Naive thymus-derived CD8-positive, alpha-beta T cell (primary cell): ENCODE measurements at regions not wholly inside any gene's neighbourhood (a gene's known extent, or its start where the extent isn't known, plus 50 kb on each side); places are given as distances from the start of the nearest gene placed in this dataset.

Source experiments
- ATAC-seq, 2 donors: fragments of 150-1000 bp; cut with Tn5 transposase in 1 of 2; sonication (Bioruptor Pico), chemical (Tn5 transposase) in 1 of 2; 1 replicate in 1 of 2; 2 replicates in 1 of 2; pipeline ENCODE4 v1.10.0; 2021; ENCODE audit warnings: mild to moderate bottlenecking in 2 of 2, moderate library complexity in 2 of 2
- POLR2A ChIA-PET: fragments of 350-600 bp; sonication (Branson Sonifier 250); formaldehyde crosslinking; loops from one replicate; lab custom pipeline; 2021; ENCODE audit warnings: antibody characterized with exemption; lab: Charles Lee
- DNase-seq, 10 donors: peaks; one replicate each; pipeline versions ENCODE4 v3.0.0 to v3.0.0-alpha.2; 2020 to 2022
- H3K27ac Mint-ChIP-seq, 10 donors: one replicate each; pipeline ENCODE4 v1.8.0; 2020 to 2022; ENCODE audit warnings: mild to moderate bottlenecking in 10 of 10, mixed read lengths in 10 of 10, moderate library complexity in 4 of 10, inconsistent platforms in 1 of 10
- H3K27me3 Mint-ChIP-seq, 5 donors: one replicate each; pipeline ENCODE4 v1.8.0; 2021 to 2022; ENCODE audit warnings: mixed read lengths in 5 of 5
- H3K36me3 Mint-ChIP-seq, 3 donors: one replicate each; pipeline ENCODE4 v1.8.0; 2020 to 2022; ENCODE audit warnings: mixed read lengths in 3 of 3, mild to moderate bottlenecking in 2 of 3, inconsistent platforms in 1 of 3
- H3K4me1 Mint-ChIP-seq, 4 donors: one replicate each; pipeline ENCODE4 v1.8.0; 2021 to 2022; ENCODE audit warnings: mixed read lengths in 4 of 4
- H3K4me3 Mint-ChIP-seq, 10 donors: one replicate each; pipeline ENCODE4 v1.8.0; 2020 to 2022; ENCODE audit warnings: mild to moderate bottlenecking in 10 of 10, mixed read lengths in 10 of 10, moderate library complexity in 6 of 10, inconsistent platforms in 1 of 10
- H3K9me3 Mint-ChIP-seq, 9 donors: one replicate each; pipeline ENCODE4 v1.8.0; 2020 to 2022; ENCODE audit warnings: mixed read lengths in 9 of 9, mild to moderate bottlenecking in 3 of 9, inconsistent platforms in 1 of 9, moderate library complexity in 1 of 9

DNA sequence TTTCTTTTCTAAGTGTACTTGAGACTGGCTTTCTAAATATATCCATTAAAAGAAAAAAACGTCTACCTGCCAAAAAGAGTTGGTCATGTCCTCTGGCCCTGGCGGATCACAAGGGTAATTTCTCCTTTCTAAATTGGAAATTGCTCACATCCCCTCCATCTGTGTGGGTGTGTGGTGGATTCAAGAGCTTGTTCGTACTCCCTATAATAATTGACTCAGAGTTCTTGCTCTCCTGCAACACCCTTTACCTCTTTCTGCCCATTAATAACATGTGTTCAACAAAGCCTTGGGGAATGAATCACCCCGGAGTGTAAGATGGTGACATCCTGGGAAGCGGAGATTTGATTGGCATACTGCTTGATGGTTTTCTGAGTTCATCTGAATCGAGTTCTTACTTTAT, 263.8 kb downstream of the ALDH8A1 start:
- no peaks in the 10 kb centered on the region for H3K4me1 Mint-ChIP-seq
- POLR2A ChIA-PET, result no interaction called here
- DNase-seq (no peak), ATAC-seq (no peak)
- H3K27ac Mint-ChIP-seq, result no peak overlapping the region
- H3K4me3 Mint-ChIP-seq, result no peak overlapping the region
- H3K27me3 Mint-ChIP-seq, result peaks cover 8 to 26% (median 12%) of the 10 kb centered on the region in 5 donors
- H3K36me3 Mint-ChIP-seq, result no peaks in the 10 kb centered on the region
- H3K9me3 Mint-ChIP-seq, result no peaks in the 10 kb centered on the region

DNA sequence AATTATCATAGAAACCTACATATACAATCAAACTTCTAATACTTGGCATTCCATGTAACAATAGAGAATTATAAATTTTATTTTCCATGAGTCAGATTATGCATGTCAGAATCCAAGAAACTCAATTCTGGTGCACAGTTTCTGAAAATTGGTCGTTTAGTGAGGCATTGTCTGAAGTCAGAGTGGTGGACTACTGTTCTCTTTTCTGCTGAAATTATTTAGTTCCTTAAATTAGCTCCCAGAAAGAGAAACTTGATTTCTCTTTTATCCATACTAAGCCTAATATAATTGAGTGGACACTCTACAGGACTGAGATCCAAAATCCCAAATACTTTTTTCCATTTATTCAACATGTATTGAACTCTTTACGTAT, 265.5 kb downstream of the ALDH8A1 start:
- Mint-ChIP-seq H3K9me3 (no peaks in the 10 kb centered on the region), H3K27me3 (peaks cover under 1 to 11% (median 3%) of the 10 kb centered on the region in 5 donors), H3K4me1 (no peaks in the 10 kb centered on the region), H3K27ac (no peak overlapping the region), H3K36me3 (no peaks in the 10 kb centered on the region), H3K4me3 (no peak overlapping the region)
- ATAC-seq (no peak), DNase-seq (no peak)
- POLR2A ChIA-PET, result no interaction called here

DNA sequence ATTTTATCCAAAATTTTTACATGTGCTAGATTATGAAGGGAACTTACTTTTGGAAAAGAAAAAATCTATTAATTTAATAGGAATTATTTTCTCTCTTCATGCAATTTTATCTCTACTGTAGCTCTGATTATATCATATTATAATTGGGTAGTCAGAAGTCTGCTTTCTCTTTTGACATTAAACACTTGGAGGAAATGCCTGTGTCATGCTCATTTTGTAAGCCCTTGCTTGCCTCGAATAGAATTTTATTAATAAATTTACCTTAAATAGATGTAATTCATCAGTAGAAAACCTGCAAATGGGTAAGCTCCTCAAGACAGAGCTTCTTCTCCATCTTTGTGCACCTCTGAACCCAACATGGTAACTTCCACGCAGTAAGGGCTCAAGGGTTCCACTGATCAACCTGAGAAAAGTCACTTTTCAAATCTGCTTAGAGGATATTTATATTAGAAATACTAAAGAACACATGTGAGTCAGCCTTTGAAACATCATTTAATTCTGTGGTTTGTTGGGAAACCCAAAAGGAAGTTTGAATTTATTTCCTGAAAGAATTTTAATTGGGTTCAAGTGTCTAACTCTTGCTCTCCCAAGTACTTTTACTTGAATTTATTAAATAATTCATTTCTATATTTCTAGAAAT, 266.0 kb downstream of the ALDH8A1 start:
- ATAC-seq, result no peak
- Mint-ChIP-seq H3K27me3 (peaks cover 0 to 8% (median 3%) of the 10 kb centered on the region in 5 donors), H3K9me3 (no peaks in the 10 kb centered on the region), H3K4me1 (no peaks in the 10 kb centered on the region), H3K36me3 (no peaks in the 10 kb centered on the region), H3K4me3 (no peak overlapping the region), H3K27ac (no peak overlapping the region)
- POLR2A ChIA-PET, result interaction anchor here (0.6 kb wide), 1 partner anchor 331 kb away, joined by 3 read pairs; no protein-coding TSS in a partner anchor
- DNase-seq, result no peak

DNA sequence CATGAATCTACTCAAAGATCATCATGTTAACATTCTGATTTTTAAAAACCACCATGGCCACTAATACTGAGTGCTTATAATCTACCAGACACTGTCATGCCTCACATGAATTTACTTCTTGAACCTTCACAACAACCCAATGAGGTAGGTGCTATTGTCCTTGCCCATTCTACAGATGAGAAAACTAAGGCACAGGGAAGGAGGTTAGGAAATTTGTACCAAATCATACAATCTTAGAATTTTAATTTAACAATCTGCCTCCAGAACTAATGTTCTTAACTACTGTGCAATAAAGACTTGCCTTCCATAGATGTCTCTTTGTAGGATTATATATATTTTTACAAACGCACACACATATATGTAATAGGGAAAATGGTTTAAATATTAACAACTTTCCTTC, 269.5 kb downstream of the ALDH8A1 start:
- no peaks in the 10 kb centered on the region for H3K9me3 Mint-ChIP-seq
- ATAC-seq (no peak), DNase-seq (no peak)
- POLR2A ChIA-PET, result no interaction called here
- no peaks in the 10 kb centered on the region for H3K36me3 Mint-ChIP-seq
- no peak overlapping the region for H3K4me3 Mint-ChIP-seq
- H3K27me3 Mint-ChIP-seq, result peaks cover 0 to 2% (median 0%) of the 10 kb centered on the region in 5 donors
- H3K27ac Mint-ChIP-seq, result no peak overlapping the region
- no peaks in the 10 kb centered on the region for H3K4me1 Mint-ChIP-seq

DNA sequence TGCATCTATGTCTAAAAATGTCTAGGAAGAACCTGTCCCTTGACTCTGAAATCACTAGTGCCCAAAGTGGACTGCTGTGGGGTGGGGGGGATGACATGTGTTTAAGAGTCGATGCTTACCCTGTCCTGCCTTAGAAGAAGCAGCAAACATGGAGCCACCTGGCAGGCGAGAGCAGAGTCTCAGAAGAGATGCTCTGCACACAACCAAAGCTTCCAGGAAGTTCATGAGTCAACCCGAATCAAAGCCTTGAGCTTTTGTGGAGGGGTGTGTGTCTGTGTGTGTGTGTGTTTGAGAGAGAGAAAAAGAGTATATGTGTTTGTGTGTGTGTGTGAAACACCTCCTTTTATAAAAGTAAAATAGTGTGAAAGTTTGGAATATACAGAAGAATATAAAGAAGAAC, 269.9 kb downstream of the ALDH8A1 start:
- Mint-ChIP-seq H3K4me3 (no peak overlapping the region), H3K27ac (no peak overlapping the region), H3K27me3 (peaks cover 0 to 2% (median 0%) of the 10 kb centered on the region in 5 donors), H3K4me1 (no peaks in the 10 kb centered on the region), H3K36me3 (no peaks in the 10 kb centered on the region), H3K9me3 (no peaks in the 10 kb centered on the region)
- ATAC-seq (no peak), DNase-seq (no peak)
- POLR2A ChIA-PET, result no interaction called here

DNA sequence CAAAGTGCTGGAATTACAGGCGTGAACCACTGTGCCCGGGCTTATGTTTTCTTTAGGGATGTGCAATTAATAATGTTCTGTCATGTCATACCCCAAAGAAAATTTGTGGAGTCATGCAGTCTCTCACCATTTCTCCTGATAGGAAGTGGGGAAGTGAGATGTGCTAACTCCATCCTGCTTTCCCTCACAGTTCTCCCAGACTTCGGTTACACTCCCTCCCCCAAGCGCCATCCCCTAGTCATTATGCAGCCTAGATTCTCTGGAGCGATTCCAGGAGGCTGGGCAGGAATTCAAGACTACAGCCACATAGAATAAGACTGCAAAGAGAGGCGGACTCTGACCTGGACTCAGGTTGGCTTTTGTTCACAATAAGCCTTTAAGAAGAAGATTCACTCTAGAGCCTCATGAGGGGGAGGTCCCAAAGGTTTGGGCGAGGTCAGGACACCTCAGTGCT, 271.4 kb downstream of the ALDH8A1 start:
- no peaks in the 10 kb centered on the region for H3K36me3 Mint-ChIP-seq
- H3K4me3 Mint-ChIP-seq, result no peak overlapping the region
- H3K27ac Mint-ChIP-seq, result no peak overlapping the region
- H3K9me3 Mint-ChIP-seq, result no peaks in the 10 kb centered on the region
- H3K4me1 Mint-ChIP-seq, result no peaks in the 10 kb centered on the region
- ATAC-seq (no peak), DNase-seq (no peak)
- H3K27me3 Mint-ChIP-seq, result peaks cover 0 to 2% (median 0%) of the 10 kb centered on the region in 5 donors
- POLR2A ChIA-PET, result no interaction called here

DNA sequence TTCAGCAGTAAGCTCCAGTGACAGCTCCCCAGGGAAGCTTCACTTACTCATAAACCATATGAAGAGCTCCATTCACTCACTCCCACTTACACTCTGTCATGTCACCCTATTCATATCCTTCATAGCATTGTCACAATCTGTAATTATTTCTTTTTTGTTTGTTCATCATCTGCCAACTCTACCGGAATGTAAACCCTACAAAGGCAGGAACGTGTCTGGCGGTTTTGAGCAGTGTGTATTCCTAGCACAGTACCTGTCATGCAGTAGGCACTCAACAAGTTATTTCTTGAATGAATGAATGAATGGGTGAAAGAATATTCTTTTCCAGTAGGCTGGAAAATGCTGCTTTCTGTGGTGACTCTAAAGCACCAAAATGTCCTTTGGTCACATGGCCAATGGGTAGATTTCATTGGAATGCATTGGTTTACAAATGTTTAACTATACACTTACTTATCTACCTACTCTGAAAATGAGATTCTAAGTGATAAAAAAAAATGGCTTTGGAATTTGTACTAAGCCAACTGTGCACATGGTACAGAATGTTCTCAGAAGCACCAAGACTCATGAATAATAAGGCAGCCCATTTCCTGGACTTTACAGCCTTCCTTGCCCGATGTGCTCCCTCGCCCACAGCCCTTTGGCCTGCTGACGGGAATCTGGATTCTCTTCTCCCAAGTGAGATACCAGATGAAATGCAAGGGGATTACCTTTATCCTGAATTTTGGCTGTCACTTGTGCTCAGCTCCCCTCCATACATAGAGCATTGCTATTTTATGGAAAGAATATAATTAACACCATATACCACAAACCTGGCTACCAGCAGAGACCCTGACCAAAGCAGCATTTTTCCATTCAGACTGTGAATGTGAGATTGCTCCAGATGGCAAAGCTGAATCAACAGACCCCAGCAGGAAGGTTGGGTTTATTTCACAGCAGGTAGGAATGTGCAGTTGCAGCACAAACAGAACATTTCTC, 273.3 kb downstream of the ALDH8A1 start:
- ATAC-seq (no peak), DNase-seq (no peak)
- Mint-ChIP-seq H3K27ac (no peak overlapping the region), H3K4me1 (no peaks in the 10 kb centered on the region), H3K4me3 (no peak overlapping the region), H3K27me3 (peaks cover 0 to 2% (median 0%) of the 10 kb centered on the region in 5 donors), H3K36me3 (no peaks in the 10 kb centered on the region), H3K9me3 (no peaks in the 10 kb centered on the region)
- POLR2A ChIA-PET, result no interaction called here

DNA sequence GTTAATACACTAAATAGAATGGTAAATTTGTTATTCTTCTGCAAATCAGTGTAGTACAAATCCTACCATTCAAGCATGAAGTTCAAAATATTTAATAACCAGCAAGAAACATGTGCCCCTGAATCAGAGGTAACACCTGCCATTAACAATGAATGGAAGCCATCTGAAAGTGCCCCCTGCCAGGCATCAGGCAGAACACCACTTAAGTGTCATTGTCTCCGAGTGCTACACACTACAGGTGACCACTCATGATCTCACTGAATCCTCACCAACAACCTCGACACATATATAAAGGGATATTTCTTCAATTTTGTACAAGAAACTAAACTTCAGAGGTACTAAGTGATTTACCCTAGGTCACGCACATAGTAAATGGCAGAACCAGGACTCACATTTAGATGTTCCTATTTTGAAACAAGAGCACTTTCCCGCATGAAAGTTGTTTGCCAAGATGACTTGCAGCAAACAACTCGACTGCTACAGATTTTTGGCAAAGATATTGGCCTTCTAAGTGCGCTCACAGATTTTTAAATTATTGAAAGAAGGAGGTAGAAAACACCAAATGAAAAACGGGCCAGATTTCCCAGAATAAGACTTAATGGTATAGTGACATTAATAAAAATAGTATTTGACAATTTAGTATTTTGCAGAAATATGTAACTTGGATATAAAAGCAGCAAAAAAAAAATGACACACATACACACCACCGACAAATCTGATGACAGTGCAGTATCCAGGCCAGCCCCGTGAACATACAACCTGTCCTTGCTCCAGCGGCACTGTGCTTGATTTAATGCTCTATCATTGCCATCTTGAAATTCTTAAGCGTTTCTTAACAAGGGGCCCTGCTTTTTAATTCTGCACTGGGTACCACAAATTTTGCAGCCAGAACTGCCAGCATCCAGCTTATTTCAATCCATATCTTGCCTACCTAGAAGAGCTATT, 274.5 kb downstream of the ALDH8A1 start:
- Mint-ChIP-seq H3K4me1 (no peaks in the 10 kb centered on the region), H3K36me3 (no peaks in the 10 kb centered on the region), H3K9me3 (no peaks in the 10 kb centered on the region), H3K27ac (no peak overlapping the region), H3K27me3 (peaks cover 0 to 2% (median 0%) of the 10 kb centered on the region in 5 donors), H3K4me3 (no peak overlapping the region)
- POLR2A ChIA-PET, result no interaction called here
- no peak for ATAC-seq
- no peak for DNase-seq

DNA sequence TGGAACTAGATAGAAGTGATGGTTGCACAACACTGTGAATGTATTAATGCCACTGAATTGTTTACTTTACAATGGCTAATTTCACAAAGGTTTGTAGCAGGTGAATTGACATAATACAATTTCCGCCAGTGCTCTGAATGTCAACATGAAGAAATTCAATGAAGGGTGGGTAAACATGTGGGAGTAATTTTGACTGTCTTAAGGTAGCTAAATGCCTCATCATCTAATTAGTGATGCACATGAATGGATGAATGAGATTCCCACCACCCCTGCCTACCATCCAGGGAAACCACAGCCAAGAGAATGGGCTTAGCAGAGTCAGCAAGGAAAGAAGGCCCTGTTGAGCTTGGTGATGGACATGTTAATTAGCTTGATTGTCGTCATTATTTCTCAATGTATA, 275.3 kb downstream of the ALDH8A1 start:
- POLR2A ChIA-PET, result no interaction called here

DNA sequence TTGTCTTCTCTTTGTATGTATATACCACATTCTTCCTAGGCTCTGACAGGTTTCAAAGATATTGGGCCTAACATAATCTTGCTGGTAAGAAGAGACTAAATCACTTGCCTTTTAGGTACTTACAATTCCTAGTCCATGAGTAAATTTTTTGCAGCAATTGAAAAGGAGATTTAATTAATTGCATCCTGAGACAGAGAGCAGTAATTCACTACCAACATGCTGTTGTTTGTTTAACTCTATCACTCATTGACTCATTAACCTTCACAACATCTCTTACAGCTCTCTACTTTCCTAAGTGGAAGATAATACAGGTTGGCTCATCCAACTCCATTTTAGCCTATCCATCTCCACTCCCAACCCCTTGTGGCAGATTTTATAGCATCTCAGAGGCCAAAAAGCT, 280.4 kb downstream of the ALDH8A1 start:
- Mint-ChIP-seq H3K9me3 (no peaks in the 10 kb centered on the region), H3K27ac (no peak overlapping the region), H3K4me3 (no peak overlapping the region), H3K27me3 (peaks cover 0 to 4% (median 0%) of the 10 kb centered on the region in 5 donors), H3K4me1 (no peaks in the 10 kb centered on the region), H3K36me3 (no peaks in the 10 kb centered on the region)
- DNase-seq, result no peak
- POLR2A ChIA-PET, result no interaction called here
- no peak for ATAC-seq

More for the DNA sequence above, 275.3 kb downstream of the ALDH8A1 start:
- DNase-seq (no peak), ATAC-seq (no peak)
- H3K9me3 Mint-ChIP-seq, result no peaks in the 10 kb centered on the region
- H3K4me1 Mint-ChIP-seq, result no peaks in the 10 kb centered on the region
- H3K27me3 Mint-ChIP-seq, result peaks cover 0 to 4% (median 0%) of the 10 kb centered on the region in 5 donors
- no peak overlapping the region for H3K4me3 Mint-ChIP-seq
- no peaks in the 10 kb centered on the region for H3K36me3 Mint-ChIP-seq
- no peak overlapping the region for H3K27ac Mint-ChIP-seq

DNA sequence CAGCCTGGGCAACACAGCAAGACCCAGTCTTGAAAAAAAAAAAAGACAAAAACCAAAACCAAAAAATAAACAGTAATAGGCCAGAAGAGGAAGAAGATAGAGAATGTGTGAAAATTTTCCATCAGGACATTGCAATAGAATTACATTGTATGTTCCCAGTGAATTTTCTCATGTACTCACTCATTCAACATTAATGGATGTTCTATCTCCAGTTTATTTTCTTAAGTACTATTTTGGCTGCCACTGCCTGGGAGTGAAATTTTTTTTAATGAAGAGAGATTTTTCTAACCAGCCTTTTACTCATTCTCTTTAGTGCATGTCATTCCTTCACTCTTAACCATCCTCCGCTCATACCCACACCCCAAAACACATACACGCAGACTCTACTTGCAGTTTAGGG, 282.8 kb downstream of the ALDH8A1 start:
- Mint-ChIP-seq H3K4me1 (peaks cover 0 to 5% (median 0%) of the 10 kb centered on the region in 4 donors), H3K4me3 (no peak overlapping the region), H3K27me3 (peaks cover 0 to 4% (median 0%) of the 10 kb centered on the region in 5 donors), H3K36me3 (no peaks in the 10 kb centered on the region), H3K9me3 (no peaks in the 10 kb centered on the region), H3K27ac (no peak overlapping the region)
- POLR2A ChIA-PET, result no interaction called here
- DNase-seq (no peak), ATAC-seq (no peak)

DNA sequence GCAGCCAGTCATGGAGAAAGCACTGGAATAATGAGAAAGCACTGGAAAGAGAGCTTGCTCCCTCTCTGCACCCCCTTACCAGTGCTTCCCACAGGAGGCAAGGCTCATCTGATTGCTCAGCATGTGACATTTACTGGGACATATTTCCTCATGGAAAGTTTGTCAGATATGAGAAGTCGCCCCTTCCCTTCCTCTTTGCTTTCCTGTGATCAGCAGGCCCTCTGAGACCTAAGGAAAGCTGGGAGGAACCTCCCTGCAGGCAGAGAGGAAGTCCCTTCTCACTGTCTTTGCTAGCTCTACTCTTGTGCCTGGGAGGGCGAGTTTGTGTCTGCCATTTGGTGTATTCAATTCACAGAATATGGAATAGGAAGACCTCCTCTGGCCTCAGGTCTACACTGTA, 283.8 kb downstream of the ALDH8A1 start:
- no peak for ATAC-seq
- H3K4me3 Mint-ChIP-seq, result no peak overlapping the region
- H3K27me3 Mint-ChIP-seq, result peaks cover 0 to 4% (median 0%) of the 10 kb centered on the region in 5 donors
- peaks cover 0 to 5% (median 0%) of the 10 kb centered on the region in 4 donors for H3K4me1 Mint-ChIP-seq
- POLR2A ChIA-PET, result no interaction called here
- H3K9me3 Mint-ChIP-seq, result no peaks in the 10 kb centered on the region
- H3K36me3 Mint-ChIP-seq, result no peaks in the 10 kb centered on the region
- DNase-seq, result no peak
- H3K27ac Mint-ChIP-seq, result no peak overlapping the region
